Activated CD4-positive, alpha-beta T cell treated with anti-CD3 and anti-CD28 coated beads, Interleukin-2, amount 50 U/mL, for 4 hours (primary cell): ENCODE measurements at regions not wholly inside any gene's neighbourhood (a gene's known extent, or its start where the extent isn't known, plus 50 kb on each side); places are given as distances from the start of the nearest gene placed in this dataset.

Experiments used
- DNase-seq, 2 experiments: peaks; one replicate each; pipeline ENCODE4 v3.0.0-alpha.2; 2020

GRCh38 chr3:46112984-46113383, 85.7 kb upstream of the XCR1 start:
- no peak for DNase-seq

GRCh38 chr3:46112296-46112695, 85.0 kb upstream of the XCR1 start:
- DNase-seq, result no peak

GRCh38 chr3:46110701-46111493, 83.6 kb upstream of the XCR1 start:
- no peak for DNase-seq

- no peak for DNase-seq
These were observed 80.4 kb upstream of the XCR1 start for GRCh38 chr3:46107682-46108081.

GRCh38 chr3:46105306-46105919, 78.1 kb upstream of the XCR1 start:
- no peak for DNase-seq

- DNase-seq, result no peak
These were observed 77.4 kb upstream of the XCR1 start for GRCh38 chr3:46104706-46105105.

- DNase-seq, result no peak
These were observed 75.5 kb upstream of the XCR1 start for GRCh38 chr3:46102780-46103130.

- DNase-seq, result no peak
These were observed 74.9 kb upstream of the XCR1 start for GRCh38 chr3:46102059-46102779.

GRCh38 chr3:46100812-46101211, 73.5 kb upstream of the XCR1 start:
- no peak for DNase-seq

GRCh38 chr3:46098319-46098761, 71.1 kb upstream of the XCR1 start:
- DNase-seq, result peak in 1 of 2 experiments; percentile 6

GRCh38 chr3:46097691-46098241, 70.5 kb upstream of the XCR1 start:
- DNase-seq, result peak in 1 of 2 experiments; percentile 12

GRCh38 chr3:46096781-46097180, 69.5 kb upstream of the XCR1 start:
- no peak for DNase-seq

- DNase-seq, result no peak
These were observed 69.1 kb upstream of the XCR1 start for GRCh38 chr3:46096336-46096735.

GRCh38 chr3:46095307-46095706, 68.0 kb upstream of the XCR1 start:
- no peak for DNase-seq

GRCh38 chr3:46094506-46094905, 67.2 kb upstream of the XCR1 start:
- no peak for DNase-seq

GRCh38 chr3:46093966-46094365, 66.7 kb upstream of the XCR1 start:
- no peak for DNase-seq

- DNase-seq, result no peak
These were observed 66.2 kb upstream of the XCR1 start for GRCh38 chr3:46093327-46093942.

GRCh38 chr3:46092702-46093080, 65.4 kb upstream of the XCR1 start:
- no peak for DNase-seq

GRCh38 chr3:46091741-46092701, 64.7 kb upstream of the XCR1 start:
- no peak for DNase-seq

- DNase-seq, result no peak
These were observed 63.8 kb upstream of the XCR1 start for GRCh38 chr3:46091046-46091445.

GRCh38 chr3:46090161-46090591, 62.9 kb upstream of the XCR1 start:
- no peak for DNase-seq
